ENCODE measurements at regions not wholly inside any gene's neighbourhood (a gene's known extent, or its start where the extent isn't known, plus 50 kb on each side); places are given as distances from the start of the nearest gene placed in this dataset.

DNA sequence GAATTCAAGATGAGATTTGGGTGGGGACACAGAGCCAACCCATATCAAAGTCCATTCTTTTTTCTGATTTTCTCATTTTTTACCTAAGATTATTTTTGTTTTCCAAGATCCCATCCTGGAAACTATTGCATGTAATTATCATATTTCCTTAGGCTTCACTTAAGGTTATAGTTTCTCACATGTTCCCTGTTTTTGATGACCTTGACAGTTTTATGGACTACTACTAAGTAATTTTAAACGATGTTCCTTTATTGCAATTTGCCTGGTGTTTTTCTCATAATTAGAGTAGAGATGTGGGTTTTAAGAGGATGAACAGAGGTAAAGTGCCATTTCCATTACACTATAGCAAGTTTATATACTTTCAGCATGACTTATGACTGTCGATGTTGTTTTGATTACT lies 795.1 kb downstream of the FAT4 start:
- TF ChIP-seq, protein P1, sequence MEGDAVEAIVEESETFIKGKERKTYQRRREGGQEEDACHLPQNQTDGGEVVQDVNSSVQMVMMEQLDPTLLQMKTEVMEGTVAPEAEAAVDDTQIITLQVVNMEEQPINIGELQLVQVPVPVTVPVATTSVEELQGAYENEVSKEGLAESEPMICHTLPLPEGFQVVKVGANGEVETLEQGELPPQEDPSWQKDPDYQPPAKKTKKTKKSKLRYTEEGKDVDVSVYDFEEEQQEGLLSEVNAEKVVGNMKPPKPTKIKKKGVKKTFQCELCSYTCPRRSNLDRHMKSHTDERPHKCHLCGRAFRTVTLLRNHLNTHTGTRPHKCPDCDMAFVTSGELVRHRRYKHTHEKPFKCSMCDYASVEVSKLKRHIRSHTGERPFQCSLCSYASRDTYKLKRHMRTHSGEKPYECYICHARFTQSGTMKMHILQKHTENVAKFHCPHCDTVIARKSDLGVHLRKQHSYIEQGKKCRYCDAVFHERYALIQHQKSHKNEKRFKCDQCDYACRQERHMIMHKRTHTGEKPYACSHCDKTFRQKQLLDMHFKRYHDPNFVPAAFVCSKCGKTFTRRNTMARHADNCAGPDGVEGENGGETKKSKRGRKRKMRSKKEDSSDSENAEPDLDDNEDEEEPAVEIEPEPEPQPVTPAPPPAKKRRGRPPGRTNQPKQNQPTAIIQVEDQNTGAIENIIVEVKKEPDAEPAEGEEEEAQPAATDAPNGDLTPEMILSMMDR (IDR thresholded peaks at IDR 0.05): no peak
- TF ChIP-seq EZH2 (IDR thresholded peaks at IDR 0.05; ENCODE audit: borderline replicate concordance, insufficient read depth, low read depth, low read length, poor library complexity, severe bottlenecking): no peak

Data from B cell (primary cell).